OCI-LY1 (cell line): ENCODE measurements at regions not wholly inside any gene's neighbourhood (a gene's known extent, or its start where the extent isn't known, plus 50 kb on each side); places are given as distances from the start of the nearest gene placed in this dataset.

ENCODE experiments used
- CTCF ChIP-seq: fragments of 200-600 bp; sonication (generic), shearing (Covaris generic); IDR thresholded peaks from 2 replicates; pipeline ENCODE4 v1.5.1; 2017; ENCODE audit warnings: mild to moderate bottlenecking, antibody characterized with exemption, low read length, moderate library complexity, mixed read lengths
- EZH2 ChIP-seq: fragments of 200-600 bp; sonication (generic), shearing (Covaris generic); IDR thresholded peaks from 2 replicates; pipeline ENCODE4 v1.8.0; 2017; ENCODE audit warnings: borderline replicate concordance, mixed run types, mild to moderate bottlenecking, antibody characterized with exemption, low read length, moderate library complexity, mixed read lengths

GRCh38 chr7:3162289-3162688 lies 118.6 kb upstream of the CARD11 start:
- TF ChIP-seq CTCF (peak; percentile 39; the same call in 1 of the 2 replicates), EZH2 (no peak)
